SK-N-SH (cell line): ENCODE measurements at regions not wholly inside any gene's neighbourhood (a gene's known extent, or its start where the extent isn't known, plus 50 kb on each side); places are given as distances from the start of the nearest gene placed in this dataset.

ENCODE experiments used
- CTCF ChIA-PET: fragments of 300-600, 350-600 bp; formaldehyde crosslinking; extraction: SDS; loops from one replicate; lab custom pipeline; 2021; lab: Yijun Ruan, JAX
- POLR2A ChIA-PET: fragments of 350-600 bp; sonication (Branson Sonifier 250); formaldehyde crosslinking; extraction: SDS; loops from one replicate; lab custom pipeline; 2020; ENCODE audit warnings: antibody characterized with exemption, inconsistent platforms; lab: Yijun Ruan, JAX
- DNase-seq: peaks from one replicate; pipeline ENCODE4 v3.0.0; 2012
- H2AFZ ChIP-seq: fragments of 200-600 bp; sonication (generic); 2 replicates; pipeline ENCODE4 v1.8.1; 2016; ENCODE audit warnings: antibody characterized with exemption, mild to moderate bottlenecking, low read depth
- H3F3A ChIP-seq: fragments of 200-600 bp; sonication (generic); replicated peaks from 2 replicates; pipeline ENCODE3; 2016; ENCODE audit warnings: antibody characterized with exemption, mild to moderate bottlenecking; ENCODE audit not compliant: insufficient read depth
- H3K27ac ChIP-seq, 2 experiments: fragments of 200-500 bp in 1 of 2; fragments of 200-600 bp in 1 of 2; sonication (Bioruptor generic) in 1 of 2; sonication (generic), shearing (Covaris generic) in 1 of 2; 2 replicates each; pipeline versions ENCODE4 v1.5.1 to v1.6.1; 2014 to 2016; ENCODE audit warnings: low read depth in 2 of 2, inconsistent platforms in 1 of 2, low read length in 1 of 2, mild to moderate bottlenecking in 1 of 2, mixed read lengths in 1 of 2
- H3K27me3 ChIP-seq: fragments of 200-600 bp; sonication (generic), shearing (Covaris generic); 2 replicates; pipeline ENCODE4 v1.6.1; 2016; ENCODE audit warnings: mixed run types; ENCODE audit not compliant: insufficient read depth
- H3K36me3 ChIP-seq, 2 experiments: fragments of 200-500 bp in 1 of 2; fragments of 200-600 bp in 1 of 2; sonication (Bioruptor generic) in 1 of 2; sonication (generic) in 1 of 2; replicated peaks in 1 of 2; 2 replicates each; pipeline versions ENCODE3 to v1.5.1; 2014 to 2016; ENCODE audit warnings: low read length in 1 of 2, mild to moderate bottlenecking in 1 of 2; ENCODE audit not compliant: insufficient read depth in 2 of 2, control insufficient read depth in 1 of 2
- H3K4me1 ChIP-seq, 2 experiments: fragments of 200-500 bp in 1 of 2; fragments of 200-600 bp in 1 of 2; sonication (Bioruptor generic) in 1 of 2; sonication (generic), shearing (Covaris generic) in 1 of 2; 2 replicates each; pipeline versions ENCODE4 v1.5.1 to v1.6.1; 2014 to 2016; ENCODE audit warnings: low read depth in 1 of 2, low read length in 1 of 2, mixed run types in 1 of 2; ENCODE audit not compliant: insufficient read depth in 2 of 2, control insufficient read depth in 1 of 2
- H3K4me2 ChIP-seq: fragments of 200-600 bp; sonication (generic), shearing (Covaris generic); 2 replicates; pipeline ENCODE4 v1.6.1; 2017; ENCODE audit warnings: mixed run types
- H3K4me3 ChIP-seq, 2 experiments: fragments of 200-500 bp in 1 of 2; fragments of 200-600 bp in 1 of 2; sonication (Bioruptor generic) in 1 of 2; sonication (generic), shearing (Covaris generic) in 1 of 2; 2 replicates each; pipeline versions ENCODE4 v1.5.1 to v1.8.1; 2014 to 2016; ENCODE audit warnings: low read depth in 2 of 2, inconsistent platforms in 1 of 2, low read length in 1 of 2, mild to moderate bottlenecking in 1 of 2, mixed read lengths in 1 of 2, moderate library complexity in 1 of 2
- H3K79me2 ChIP-seq: fragments of 200-600 bp; sonication (generic); 2 replicates; pipeline ENCODE4 v1.8.1; 2017; ENCODE audit warnings: mild to moderate bottlenecking; ENCODE audit not compliant: insufficient read depth
- H3K9ac ChIP-seq: fragments of 200-600 bp; sonication (generic); 2 replicates; pipeline ENCODE4 v1.6.1; 2017; ENCODE audit warnings: mixed run types
- H3K9me2 ChIP-seq: fragments of 200-600 bp; sonication (generic); 2 replicates; pipeline ENCODE4 v1.6.1; 2017; ENCODE audit warnings: mixed run types
- H3K9me3 ChIP-seq: fragments of 200-600 bp; sonication (generic); 2 replicates; pipeline ENCODE4 v1.6.1; 2017; ENCODE audit warnings: mixed run types, mild to moderate bottlenecking, moderate library complexity
- H4K20me1 ChIP-seq: fragments of 200-600 bp; sonication (generic); 2 replicates; pipeline ENCODE4 v1.6.1; 2017; ENCODE audit warnings: mild to moderate bottlenecking, mixed run types; ENCODE audit not compliant: insufficient read depth
- CHD2 ChIP-seq: fragments of 150-350 bp; IDR thresholded peaks from 2 replicates; pipeline ENCODE4 v1.6.1; 2018; ENCODE audit warnings: low read length; ENCODE audit not compliant: partially characterized antibody
- CTCF ChIP-seq: fragments of 200-600 bp; sonication (generic); IDR thresholded peaks from 2 replicates; pipeline ENCODE4 v1.6.1; 2017; ENCODE audit warnings: antibody characterized with exemption, mild to moderate bottlenecking, moderate library complexity
- GATA2 ChIP-seq: sonication (generic); formaldehyde crosslinking; IDR thresholded peaks from 2 replicates; pipeline ENCODE4 v1.5.0; 2020; ENCODE audit warnings: mild to moderate bottlenecking, missing genetic modification reagents
- JUND ChIP-seq: IDR thresholded peaks from 2 replicates; pipeline ENCODE4 v1.4.0; 2012
- NFIC ChIP-seq: IDR thresholded peaks from 2 replicates; pipeline ENCODE4 v1.4.0; 2012; ENCODE audit warnings: borderline replicate concordance
- POLR2AphosphoS5 ChIP-seq: IDR thresholded peaks from 2 replicates; pipeline ENCODE4 v1.6.1; 2012; ENCODE audit warnings: low read depth, low read length
- RFX5 ChIP-seq: IDR thresholded peaks from 2 replicates; pipeline ENCODE4 v1.6.1; 2012; ENCODE audit warnings: mild to moderate bottlenecking, improper control_type of control experiment, low read length
- SIN3A ChIP-seq: IDR thresholded peaks from 2 replicates; pipeline ENCODE4 v1.6.1; 2012; ENCODE audit warnings: low read depth, mild to moderate bottlenecking, low read length, moderate library complexity, borderline replicate concordance
- TAF1 ChIP-seq: IDR thresholded peaks from 2 replicates; pipeline ENCODE4 v1.6.1; 2012; ENCODE audit warnings: low read depth, mild to moderate bottlenecking, low read length, moderate library complexity, borderline replicate concordance
- TEAD4 ChIP-seq: IDR thresholded peaks from 2 replicates; pipeline ENCODE4 v1.4.0; 2012; ENCODE audit warnings: mild to moderate bottlenecking, borderline replicate concordance; ENCODE audit not compliant: insufficient read depth
- WGBS: methylation state at CpG from one replicate; pipeline ENCODE4 v1.1.6; 2017; ENCODE audit warnings: low lambda C conversion rate; 5-methylcytosine and 5-hydroxymethylcytosine counted together

DNA sequence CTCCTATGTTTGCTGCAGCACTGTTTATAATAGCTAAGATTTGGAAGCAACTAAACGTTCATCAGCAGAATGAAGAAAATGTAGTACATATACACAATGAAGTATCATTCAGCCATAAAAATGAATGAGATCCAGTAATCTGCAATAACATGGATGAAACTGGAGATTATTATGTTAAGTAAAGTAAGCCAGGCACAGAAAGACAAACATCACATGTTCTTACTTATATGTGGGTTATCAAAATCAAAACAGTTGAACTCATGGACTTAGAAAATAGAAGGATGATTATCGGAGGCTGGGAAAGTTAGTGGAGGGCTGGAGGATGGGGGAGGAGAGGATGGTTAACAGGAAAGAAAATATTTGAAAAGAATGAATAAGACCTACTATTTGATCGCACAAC is 1017.6 kb downstream of the KCNT2 start:
- Histone ChIP-seq H2AFZ (no peak overlapping the region), H3K4me3 (no peak overlapping the region), H3K27me3 (no peaks in the 10 kb centered on the region), H3F3A (peaks cover 7% of the 10 kb centered on the region), H3K4me1 (no peaks in the 10 kb centered on the region; a peak in 2 of 4 replicates), H3K9me2 (no peaks in the 10 kb centered on the region; the same call in 1 of the 2 replicates), H3K27ac (peak overlapping the region in 1 of 2 experiments; percentile 86; a peak in 1 of 4 replicates), H3K36me3 (no peaks in the 10 kb centered on the region), H3K9ac (no peak overlapping the region), H3K4me2 (no peak overlapping the region), H4K20me1 (no peaks in the 10 kb centered on the region)
- no peak for DNase-seq
- CTCF ChIA-PET = no interaction called here
- POLR2A ChIA-PET = no interaction called here
- WGBS = 80% methylated on average over 3 of the region's 3 CpGs
- TF ChIP-seq NFIC (no peak), RFX5 (no peak), CHD2 (no peak), SIN3A (no peak), POLR2AphosphoS5 (no peak), TEAD4 (no peak), JUND (no peak)
- TF ChIP-seq, all 33 proteins: peak for 0
- Histone ChIP-seq H3K79me2 (no peaks in the 10 kb centered on the region), H3K9me3 (no peaks in the 10 kb centered on the region; the same call in 1 of the 2 replicates)

- no peaks in the 10 kb centered on the region for H3K27me3 ChIP-seq
- H3K4me1 ChIP-seq = no peaks in the 10 kb centered on the region
- 56% methylated on average over 1 of the region's 2 CpGs for WGBS
- POLR2A ChIA-PET = no interaction called here
- DNase-seq = no peak
- H3K79me2 ChIP-seq = no peaks in the 10 kb centered on the region
- no peaks in the 10 kb centered on the region for H4K20me1 ChIP-seq
- H3K9ac ChIP-seq = no peak overlapping the region
- H3K9me2 ChIP-seq = no peaks in the 10 kb centered on the region; the same call in 1 of the 2 replicates
- H3K4me2 ChIP-seq = no peak overlapping the region
- no peaks in the 10 kb centered on the region for H3K36me3 ChIP-seq
- TF ChIP-seq CTCF (no peak), TEAD4 (no peak)
- TF ChIP-seq, all 33 proteins: peak for 0
- Histone ChIP-seq H3F3A (no peaks in the 10 kb centered on the region), H2AFZ (no peak overlapping the region), H3K4me3 (no peak overlapping the region), H3K9me3 (no peaks in the 10 kb centered on the region; the same call in 1 of the 2 replicates), H3K27ac (no peak overlapping the region)
- CTCF ChIA-PET = no interaction called here
Measured at GRCh38 chr1:195584870-195585624, 1023.2 kb downstream of the KCNT2 start.

- no peaks in the 10 kb centered on the region for H3F3A ChIP-seq
- POLR2A ChIA-PET = no interaction called here
- no peaks in the 10 kb centered on the region for H3K9me3 ChIP-seq
- CTCF ChIA-PET = interaction anchor here (1.0 to 1.6 kb wide), 3 partner anchors 8 to 73 kb away, joined by 3 to 5 read pairs (median 4); no protein-coding TSS in a partner anchor
- DNase-seq = peak; percentile 4
- H4K20me1 ChIP-seq = no peaks in the 10 kb centered on the region
- H3K27me3 ChIP-seq = no peaks in the 10 kb centered on the region
- H3K9ac ChIP-seq = no peak overlapping the region
- no peaks in the 10 kb centered on the region for H3K79me2 ChIP-seq
- H3K36me3 ChIP-seq = no peaks in the 10 kb centered on the region
- H3K27ac ChIP-seq = no peak overlapping the region
- no peaks in the 10 kb centered on the region for H3K9me2 ChIP-seq
- no peaks in the 10 kb centered on the region for H3K4me1 ChIP-seq
- WGBS = 60% methylated on average over 2 of the region's 2 CpGs
- H2AFZ ChIP-seq = no peak overlapping the region
- no peak overlapping the region for H3K4me2 ChIP-seq
- TF ChIP-seq CTCF (peak; percentile 47), GATA2 (no peak), CHD2 (no peak), TAF1 (no peak)
- no peak overlapping the region for H3K4me3 ChIP-seq
Measured at GRCh38 chr1:195580988-195581387, 1027.3 kb downstream of the KCNT2 start.
